Spinal cord (tissue), 9 donors: ENCODE measurements at regions not wholly inside any gene's neighbourhood (a gene's known extent, or its start where the extent isn't known, plus 50 kb on each side); places are given as distances from the start of the nearest gene placed in this dataset.

ENCODE experiments used
- DNase-seq, 6 donors: peaks; one replicate each; pipeline versions ENCODE4 v3.0.0 to v3.0.0-alpha.2; 2013 to 2015; ENCODE audit warnings: low spot score in 6 of 6, low read depth in 4 of 6
- H3K27ac ChIP-seq: one replicate; pipeline ENCODE4 v1.5.1; 2013; ENCODE audit warnings: low read depth, low read length, control low read depth
- H3K27me3 ChIP-seq: one replicate; pipeline ENCODE4 v1.6.1; 2013; ENCODE audit warnings: low read length; ENCODE audit not compliant: control insufficient read depth, insufficient read depth
- H3K36me3 ChIP-seq: one replicate; pipeline ENCODE4 v1.6.1; 2013; ENCODE audit warnings: low read length; ENCODE audit not compliant: control insufficient read depth, insufficient read depth
- H3K4me1 ChIP-seq: one replicate; pipeline ENCODE4 v1.6.1; 2013; ENCODE audit warnings: low read length; ENCODE audit not compliant: control insufficient read depth, insufficient read depth
- H3K4me3 ChIP-seq: one replicate; pipeline ENCODE4 v1.5.1; 2013; ENCODE audit warnings: low read depth, low read length, control low read depth
- H3K9me3 ChIP-seq: one replicate; pipeline ENCODE4 v1.6.1; 2013; ENCODE audit warnings: low read length; ENCODE audit not compliant: control insufficient read depth, insufficient read depth
- WGBS: methylation state at CpG from one replicate; pipeline ENCODE4 v1.1.5; 2013; ENCODE audit warnings: missing lambda C conversion rate; ENCODE audit not compliant: insufficient coverage; 5-methylcytosine and 5-hydroxymethylcytosine counted together
- donor health status: healthy.

GRCh38 chr5:105034401-105034763, 1471.8 kb upstream of the NUDT12 start:
- no peak overlapping the region for H3K4me3 ChIP-seq
- DNase-seq, result peak in 1 of 6 donors; percentile 4
- no peaks in the 10 kb centered on the region for H3K4me1 ChIP-seq
- H3K9me3 ChIP-seq, result no peaks in the 10 kb centered on the region
- no peaks in the 10 kb centered on the region for H3K36me3 ChIP-seq
- no peaks in the 10 kb centered on the region for H3K27me3 ChIP-seq
- H3K27ac ChIP-seq, result no peak overlapping the region

- no peaks in the 10 kb centered on the region for H3K36me3 ChIP-seq
- 100% methylated on average over 3 of the region's 6 CpGs for WGBS
- no peaks in the 10 kb centered on the region for H3K27me3 ChIP-seq
- no peaks in the 10 kb centered on the region for H3K9me3 ChIP-seq
- peak in 1 of 6 donors; percentile 13 for DNase-seq
- no peak overlapping the region for H3K4me3 ChIP-seq
- no peak overlapping the region for H3K27ac ChIP-seq
- no peaks in the 10 kb centered on the region for H3K4me1 ChIP-seq
These were observed 1471.2 kb upstream of the NUDT12 start for GRCh38 chr5:105033637-105034400.

GRCh38 chr5:105032917-105033316, 1470.3 kb upstream of the NUDT12 start:
- no peaks in the 10 kb centered on the region for H3K36me3 ChIP-seq
- no peak overlapping the region for H3K4me3 ChIP-seq
- no peaks in the 10 kb centered on the region for H3K9me3 ChIP-seq
- H3K27ac ChIP-seq, result no peak overlapping the region
- no peaks in the 10 kb centered on the region for H3K27me3 ChIP-seq
- H3K4me1 ChIP-seq, result no peaks in the 10 kb centered on the region
- DNase-seq, result no peak
- WGBS, result 62% methylated on average over 2 of the region's 4 CpGs

GRCh38 chr5:105030153-105030552, 1467.6 kb upstream of the NUDT12 start:
- no peak overlapping the region for H3K27ac ChIP-seq
- no CpG with 5 or more reads among the region's 2 CpGs for WGBS
- DNase-seq, result no peak

GRCh38 chr5:105015098-105015497, 1452.5 kb upstream of the NUDT12 start:
- Histone ChIP-seq H3K4me3 (no peak overlapping the region), H3K27me3 (no peaks in the 10 kb centered on the region), H3K4me1 (no peaks in the 10 kb centered on the region), H3K36me3 (no peaks in the 10 kb centered on the region), H3K27ac (no peak overlapping the region), H3K9me3 (no peaks in the 10 kb centered on the region)
- WGBS, result no CpG with 5 or more reads among the region's 3 CpGs
- no peak for DNase-seq

More at GRCh38 chr5:105030153-105030552, 1467.6 kb upstream of the NUDT12 start:
- H3K4me1 ChIP-seq, result no peaks in the 10 kb centered on the region
- H3K9me3 ChIP-seq, result no peaks in the 10 kb centered on the region
- H3K36me3 ChIP-seq, result no peaks in the 10 kb centered on the region
- H3K4me3 ChIP-seq, result no peak overlapping the region
- no peaks in the 10 kb centered on the region for H3K27me3 ChIP-seq

GRCh38 chr5:104998572-104998971, 1436.0 kb upstream of the NUDT12 start:
- no peaks in the 10 kb centered on the region for H3K27me3 ChIP-seq
- H3K9me3 ChIP-seq, result no peaks in the 10 kb centered on the region
- no peak overlapping the region for H3K4me3 ChIP-seq
- no peak for DNase-seq
- no peaks in the 10 kb centered on the region for H3K36me3 ChIP-seq
- no peak overlapping the region for H3K27ac ChIP-seq
- no CpG with 5 or more reads among the region's 1 CpG for WGBS
- no peaks in the 10 kb centered on the region for H3K4me1 ChIP-seq

- no peak overlapping the region for H3K27ac ChIP-seq
- no peak overlapping the region for H3K4me3 ChIP-seq
- no peaks in the 10 kb centered on the region for H3K27me3 ChIP-seq
- H3K36me3 ChIP-seq, result no peaks in the 10 kb centered on the region
- no peaks in the 10 kb centered on the region for H3K9me3 ChIP-seq
- H3K4me1 ChIP-seq, result no peaks in the 10 kb centered on the region
- WGBS, result no CpG with 5 or more reads among the region's 1 CpG
- DNase-seq, result no peak
These were observed 1435.6 kb upstream of the NUDT12 start for GRCh38 chr5:104998169-104998568.

GRCh38 chr5:104987074-104987473, 1424.5 kb upstream of the NUDT12 start:
- Histone ChIP-seq H3K27ac (no peak overlapping the region), H3K4me3 (no peak overlapping the region), H3K9me3 (peaks cover 4% of the 10 kb centered on the region), H3K27me3 (no peaks in the 10 kb centered on the region), H3K36me3 (no peaks in the 10 kb centered on the region), H3K4me1 (no peaks in the 10 kb centered on the region)
- no peak for DNase-seq

GRCh38 chr5:104977529-104977928, 1414.9 kb upstream of the NUDT12 start:
- H3K4me1 ChIP-seq, result no peaks in the 10 kb centered on the region
- no peaks in the 10 kb centered on the region for H3K27me3 ChIP-seq
- no peak overlapping the region for H3K4me3 ChIP-seq
- H3K9me3 ChIP-seq, result peaks cover 5% of the 10 kb centered on the region
- H3K36me3 ChIP-seq, result no peaks in the 10 kb centered on the region
- H3K27ac ChIP-seq, result no peak overlapping the region
- 67% methylated on average over 1 of the region's 2 CpGs for WGBS
- no peak for DNase-seq

- Histone ChIP-seq H3K4me3 (no peak overlapping the region), H3K27ac (no peak overlapping the region), H3K4me1 (no peaks in the 10 kb centered on the region), H3K9me3 (no peaks in the 10 kb centered on the region), H3K27me3 (no peaks in the 10 kb centered on the region), H3K36me3 (no peaks in the 10 kb centered on the region)
- peak in 1 of 6 donors; percentile 66 for DNase-seq
- no CpG with 5 or more reads among the region's 4 CpGs for WGBS
These were observed 1405.3 kb upstream of the NUDT12 start for GRCh38 chr5:104967806-104968410.
